ENCODE measurements at regions not wholly inside any gene's neighbourhood (a gene's known extent, or its start where the extent isn't known, plus 50 kb on each side); places are given as distances from the start of the nearest gene placed in this dataset.

GRCh38 chr11:15801126-15801525 lies 555.2 kb downstream of the SOX6 start:
- no peak overlapping the region for H3K27ac ChIP-seq
- TF ChIP-seq ZFX (IDR thresholded peaks at IDR 0.05): no peak

- no peak overlapping the region for H3K27ac ChIP-seq
- TF ChIP-seq ZFX (IDR thresholded peaks at IDR 0.05): no peak
These were observed 554.7 kb downstream of the SOX6 start for GRCh38 chr11:15801616-15802015.

- TF ChIP-seq CTCF (conservative IDR thresholded peaks at IDR 0.05) (no peak), ZFX (IDR thresholded peaks at IDR 0.05) (no peak)
- no peak overlapping the region for H3K27ac ChIP-seq
These were observed 550.6 kb downstream of the SOX6 start for GRCh38 chr11:15805726-15806125.

GRCh38 chr11:15806217-15806616 lies 550.1 kb downstream of the SOX6 start:
- no peak overlapping the region for H3K27ac ChIP-seq
- no peak for TF ChIP-seq CTCF (conservative IDR thresholded peaks at IDR 0.05)
- TF ChIP-seq ZFX (IDR thresholded peaks at IDR 0.05): no peak

GRCh38 chr11:15807827-15808226 lies 548.5 kb downstream of the SOX6 start:
- no peak overlapping the region for H3K27ac ChIP-seq
- TF ChIP-seq ZFX (IDR thresholded peaks at IDR 0.05) (no peak), CTCF (conservative IDR thresholded peaks at IDR 0.05) (no peak)

- TF ChIP-seq ZFX (IDR thresholded peaks at IDR 0.05) (no peak), CTCF (conservative IDR thresholded peaks at IDR 0.05) (no peak)
- H3K27ac ChIP-seq: no peak overlapping the region
These were observed 546.3 kb downstream of the SOX6 start for GRCh38 chr11:15810082-15810481.

GRCh38 chr11:15810525-15810924 lies 545.8 kb downstream of the SOX6 start:
- no peak overlapping the region for H3K27ac ChIP-seq
- TF ChIP-seq CTCF (conservative IDR thresholded peaks at IDR 0.05) (no peak), ZFX (IDR thresholded peaks at IDR 0.05) (no peak)

- TF ChIP-seq CTCF (conservative IDR thresholded peaks at IDR 0.05) (no peak), ZFX (IDR thresholded peaks at IDR 0.05) (no peak)
- H3K27ac ChIP-seq: no peak overlapping the region
These were observed 540.8 kb downstream of the SOX6 start for GRCh38 chr11:15815246-15816195.
